Activated CD4-positive, alpha-beta T cell treated with anti-CD3 and anti-CD28 coated beads for 4 hours (primary cell): ENCODE measurements at regions not wholly inside any gene's neighbourhood (a gene's known extent, or its start where the extent isn't known, plus 50 kb on each side); places are given as distances from the start of the nearest gene placed in this dataset.
A peak's percentile ranks its signal among the peaks of the same experiment; 100 is the strongest.

Experiments
- DNase-seq, 2 donors: peaks; one replicate each; pipeline ENCODE4 v3.0.0-alpha.2; 2020

DNA sequence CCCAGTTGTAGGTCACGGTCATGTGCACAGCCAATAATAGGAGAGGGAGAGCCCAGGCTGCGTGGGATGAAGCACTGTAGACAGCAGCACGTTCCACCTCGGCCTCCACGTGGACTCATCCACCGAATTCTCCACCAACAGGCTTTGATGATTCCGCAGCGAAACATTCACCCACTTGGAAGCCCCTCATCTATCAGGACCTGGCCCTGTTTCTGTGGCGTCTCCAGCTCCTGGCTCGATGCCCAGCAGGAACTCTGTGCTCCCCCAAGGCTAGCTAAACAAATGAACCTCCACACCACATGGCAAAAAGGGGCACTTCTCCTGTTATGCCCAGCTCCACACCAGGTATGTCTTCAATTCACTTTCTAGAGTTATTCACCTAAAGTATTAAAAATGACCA, 237.9 kb upstream of the PDE10A start:
- no peak for DNase-seq

DNA sequence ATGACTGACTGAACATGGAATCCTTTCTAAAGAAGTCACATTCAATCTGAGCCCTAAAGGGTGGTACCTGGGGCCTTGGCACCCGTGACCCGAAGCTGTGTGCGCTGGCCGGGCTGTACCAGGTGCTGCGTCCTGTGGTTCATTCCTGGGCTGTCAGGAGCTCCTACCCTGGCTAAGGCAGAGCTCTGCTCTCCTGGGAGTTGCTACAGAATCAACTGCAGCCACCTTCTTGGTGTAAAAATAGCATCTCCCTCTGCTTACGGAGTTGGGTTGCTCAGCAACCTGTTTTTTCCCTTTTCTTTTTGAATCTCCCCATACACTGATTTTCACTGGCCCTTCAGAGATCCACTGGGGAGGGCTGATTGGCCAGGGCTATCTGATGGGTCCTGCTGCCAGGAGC, 236.6 kb upstream of the PDE10A start:
- DNase-seq = no peak

DNA sequence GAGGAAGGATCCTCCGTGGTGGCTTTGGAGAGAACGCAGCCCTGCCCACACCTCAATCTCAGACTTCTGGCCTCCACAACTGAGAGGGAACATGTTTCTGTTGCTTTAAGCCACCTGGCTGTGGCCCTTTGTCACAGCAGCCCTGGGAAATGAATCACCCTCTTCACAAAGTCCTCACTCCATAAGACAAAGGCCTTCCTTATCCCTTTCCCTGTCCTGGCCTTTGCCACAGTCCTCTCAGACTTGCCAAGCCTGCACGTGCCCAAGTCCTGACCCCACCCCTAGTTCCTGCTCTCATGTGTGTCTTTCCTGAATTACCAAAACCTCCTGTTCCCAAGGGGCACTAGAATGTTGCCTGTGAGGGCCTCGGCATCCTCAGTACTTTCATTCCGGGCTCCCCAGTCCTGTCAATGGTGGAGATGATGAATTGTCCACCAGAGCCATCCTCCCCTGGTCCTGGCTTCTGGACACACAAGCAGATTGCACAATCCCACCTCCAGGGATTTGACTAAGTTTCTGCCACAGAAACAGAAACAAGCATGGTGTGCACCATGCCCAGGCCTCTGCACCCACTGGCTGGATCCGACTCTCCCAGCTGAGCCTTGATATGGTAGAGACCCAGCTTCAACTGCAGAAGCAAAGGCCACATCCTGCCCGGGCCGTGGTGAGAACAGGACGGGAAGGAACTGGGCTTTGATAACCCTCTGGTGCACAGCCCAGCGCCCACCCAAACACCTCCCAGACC, 232.6 kb upstream of the PDE10A start:
- no peak for DNase-seq

DNA sequence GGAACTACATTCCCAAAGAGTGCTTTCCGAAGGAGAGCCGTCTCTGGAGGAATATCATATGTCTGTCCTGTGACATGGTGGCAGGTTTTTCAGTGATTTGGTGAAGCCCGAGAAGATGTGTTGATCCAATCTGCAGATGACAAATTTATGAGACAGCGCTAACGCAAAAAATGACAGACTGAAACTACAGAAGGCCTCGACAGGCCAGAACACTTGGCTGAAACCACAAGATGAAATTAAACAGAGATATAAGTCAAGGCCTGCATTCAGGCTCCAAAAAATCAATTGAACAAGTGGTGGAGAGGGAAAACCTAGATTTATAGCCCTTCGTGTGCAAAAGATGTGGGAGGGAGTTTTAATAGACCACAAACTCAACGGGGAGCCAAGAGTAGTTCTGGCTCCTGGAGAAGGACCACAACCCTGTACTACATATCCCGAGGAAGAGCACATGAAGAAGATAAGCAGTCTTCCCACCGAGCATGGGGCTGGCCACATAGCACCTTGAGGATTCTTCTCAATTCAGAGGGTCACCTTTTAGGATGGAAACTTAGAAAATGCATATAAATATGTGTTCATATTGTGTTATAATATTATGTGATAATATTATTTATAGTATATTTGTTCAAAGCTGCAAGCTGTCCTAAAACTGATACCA, 231.3 kb upstream of the PDE10A start:
- no peak for DNase-seq

DNA sequence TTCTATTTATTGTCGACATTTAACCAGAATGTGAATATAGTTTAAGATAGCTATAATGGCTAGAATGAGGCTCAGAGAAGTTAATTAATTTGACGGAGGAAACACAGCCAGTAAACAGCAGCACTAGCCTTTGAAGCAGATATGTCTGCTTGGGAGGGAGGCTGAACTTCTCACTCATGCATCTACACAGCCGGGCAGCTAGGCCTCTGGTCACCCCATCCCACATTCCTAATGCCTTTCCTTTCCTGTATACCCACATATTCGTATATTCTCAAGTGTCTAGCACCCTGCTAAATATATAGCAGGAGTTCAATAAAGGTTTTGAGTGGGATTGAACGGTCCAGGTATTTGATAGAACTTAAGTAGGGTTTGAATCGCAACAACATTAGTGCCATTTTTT, 230.4 kb upstream of the PDE10A start:
- no peak for DNase-seq

DNA sequence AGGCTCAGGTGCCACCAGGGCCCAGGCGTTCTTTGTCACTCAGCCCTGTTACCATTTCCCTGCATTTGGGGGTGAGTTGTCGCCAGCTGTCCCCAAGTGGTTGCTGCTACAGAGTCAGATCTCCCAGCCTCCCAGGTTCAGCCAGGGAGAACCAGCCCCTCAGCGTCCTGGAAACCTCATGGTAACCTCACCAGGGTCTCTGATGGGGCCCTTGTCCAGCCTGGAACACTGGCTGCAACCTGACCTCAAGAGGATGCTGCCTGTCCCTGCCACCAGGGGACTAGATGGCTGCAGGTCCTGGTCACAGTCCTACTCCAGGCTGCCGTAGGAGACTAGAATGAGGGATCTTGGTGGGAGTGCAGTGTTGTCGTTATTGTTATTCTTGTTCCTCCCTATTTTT, 228.3 kb upstream of the PDE10A start:
- DNase-seq = no peak

DNA sequence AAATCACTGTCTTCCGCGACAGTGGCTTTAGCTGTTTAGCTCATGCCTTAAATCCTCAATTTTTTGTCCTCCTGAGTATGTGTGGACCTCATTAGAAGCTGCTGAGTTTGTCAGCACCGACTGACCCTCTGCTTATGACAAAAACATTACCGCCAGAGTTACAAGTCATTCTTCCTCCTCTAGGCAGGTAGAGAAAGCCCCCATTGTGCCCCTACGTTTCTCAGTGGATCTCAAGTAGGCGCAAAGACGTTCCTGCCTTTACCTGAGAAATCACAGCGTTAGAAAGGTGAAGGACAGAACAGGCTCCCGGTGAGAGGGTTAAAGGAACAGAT, 227.3 kb upstream of the PDE10A start:
- DNase-seq = no peak

DNA sequence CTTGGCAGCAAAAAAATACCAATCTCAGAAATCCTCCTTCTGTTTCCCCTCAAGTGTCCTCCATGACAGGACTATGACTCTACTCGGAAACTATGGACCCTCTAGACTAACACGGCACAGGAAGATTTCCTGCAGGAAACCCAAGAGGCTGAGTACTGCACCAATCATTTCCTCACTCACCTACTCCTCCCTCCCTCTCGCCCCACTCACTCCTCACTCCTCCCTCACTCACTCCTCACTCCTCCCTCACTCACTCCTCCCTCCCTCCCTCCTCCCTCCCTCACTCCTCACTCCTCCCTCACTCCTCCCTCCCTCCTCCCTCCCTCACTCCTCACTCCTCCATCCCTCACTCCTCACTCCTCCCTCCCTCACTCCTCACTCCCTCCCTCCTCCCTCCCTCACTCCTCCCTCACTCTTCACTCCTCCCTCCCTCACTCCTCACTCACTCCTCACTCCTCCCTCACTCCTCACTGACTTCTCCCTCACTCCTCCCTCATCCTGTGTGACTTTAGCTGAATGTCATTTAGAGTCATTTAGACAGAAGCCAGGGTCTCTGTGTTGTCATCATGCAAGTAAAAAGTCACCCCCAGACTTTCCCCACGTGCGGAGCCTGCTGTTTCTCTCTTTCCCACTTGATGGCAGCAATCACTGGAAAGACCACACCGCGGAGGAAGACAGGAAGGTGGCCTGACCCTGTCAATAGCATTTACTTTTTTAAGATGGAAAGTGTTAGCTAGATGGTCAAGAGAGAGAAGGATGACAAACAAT, 226.8 kb upstream of the PDE10A start:
- DNase-seq = no peak

DNA sequence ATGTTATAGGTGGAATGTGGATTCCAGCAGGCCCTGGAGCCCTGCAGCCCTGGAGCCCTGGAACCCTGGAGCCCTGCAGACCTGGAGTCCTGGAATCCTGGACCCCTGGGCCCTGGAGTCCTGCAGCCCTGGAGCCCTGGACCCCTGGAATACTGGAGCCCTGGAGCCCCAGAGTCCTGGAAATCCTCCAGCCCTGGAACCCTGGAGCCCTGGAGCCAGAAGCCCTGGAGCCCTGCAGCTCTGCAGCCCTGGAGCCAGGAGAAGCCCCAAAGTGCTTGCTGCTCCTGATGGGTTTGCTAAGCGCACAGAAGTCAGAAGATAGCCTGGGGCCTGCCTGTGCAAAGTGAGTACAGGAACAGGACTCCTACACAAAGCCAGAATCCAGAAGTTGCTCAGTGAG, 223.1 kb upstream of the PDE10A start:
- DNase-seq = no peak

DNA sequence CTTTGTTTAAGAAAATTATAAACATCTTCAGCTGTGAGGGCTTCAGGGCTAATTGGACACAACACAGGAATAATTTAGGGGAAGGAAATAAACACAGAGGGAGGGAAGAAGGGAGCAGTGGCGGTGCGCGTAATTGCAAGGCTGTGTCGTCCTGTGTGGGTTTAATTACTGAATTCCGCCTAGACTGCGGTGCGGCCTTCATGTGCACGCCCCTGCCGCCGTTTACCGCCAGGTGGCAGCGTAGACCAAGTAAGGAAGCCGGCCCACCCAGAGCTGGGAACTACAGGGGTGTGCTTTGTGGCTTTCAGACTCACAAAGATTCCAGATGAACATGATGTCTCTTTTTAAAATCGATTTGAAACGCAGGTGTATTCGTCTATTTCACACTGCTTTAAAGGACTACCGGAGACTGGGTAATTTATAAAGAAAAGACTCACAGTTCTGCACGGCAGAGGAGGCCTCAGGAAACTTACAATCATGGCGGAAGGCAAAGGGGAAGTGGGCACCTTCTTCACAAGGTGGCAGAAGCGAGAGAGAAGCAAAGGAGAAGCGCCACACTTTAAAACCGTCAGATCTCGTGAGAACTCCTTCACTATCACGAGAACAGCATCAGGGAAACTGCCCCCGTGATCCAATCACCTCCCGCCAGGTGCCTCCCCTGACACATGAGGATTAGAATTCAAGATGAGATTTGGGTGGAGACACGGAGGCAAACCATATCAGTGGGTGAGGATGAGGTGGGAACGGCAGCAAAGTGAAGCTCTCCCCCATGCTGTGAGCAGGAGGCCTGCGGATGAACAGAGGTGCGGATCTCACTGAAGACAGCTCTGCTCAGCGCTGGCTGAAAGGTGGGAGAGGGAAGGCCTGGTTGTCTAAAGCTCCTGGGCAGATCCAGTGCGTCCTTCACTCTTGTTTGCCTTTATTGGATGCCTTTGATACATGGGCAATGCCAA, 222.0 kb upstream of the PDE10A start:
- peak; percentile 31 to 46 for DNase-seq

DNA sequence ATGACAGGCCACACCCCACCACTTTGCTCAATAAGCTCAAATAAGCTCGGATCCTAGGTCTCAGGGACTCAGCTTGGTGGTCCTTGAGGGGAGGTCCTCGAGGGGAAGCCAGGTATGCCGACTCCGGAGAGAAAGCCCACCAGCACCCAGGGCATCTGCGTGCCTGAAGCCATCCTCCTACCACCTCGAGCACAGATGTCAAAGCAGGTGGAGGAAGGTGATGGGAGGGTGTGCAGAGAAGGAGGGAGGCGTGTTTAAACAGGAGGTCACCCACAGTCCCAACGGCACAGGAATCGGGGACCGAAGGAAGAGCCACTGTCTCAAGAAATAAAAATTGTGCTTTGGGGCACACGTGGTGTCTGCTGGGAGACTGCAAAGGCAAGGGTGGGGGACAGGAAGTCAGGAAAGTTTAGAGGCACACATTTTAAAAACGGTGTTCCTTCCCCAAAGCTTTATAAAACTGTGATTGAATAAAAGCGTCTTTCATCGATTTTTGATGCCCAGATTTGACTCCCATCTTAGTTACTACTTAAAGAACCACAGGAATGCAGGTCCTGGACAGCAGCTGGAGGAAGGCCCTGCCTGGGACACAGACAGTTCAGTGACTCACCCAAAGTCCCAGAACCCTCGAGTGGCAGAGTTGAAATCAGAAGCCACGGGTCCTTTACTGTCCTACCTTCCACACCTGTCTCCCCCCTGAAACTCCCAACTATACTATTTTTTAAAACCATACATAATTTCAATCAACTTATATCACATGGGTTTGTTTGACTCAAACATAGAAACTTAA, 221.0 kb upstream of the PDE10A start:
- DNase-seq = no peak

DNA sequence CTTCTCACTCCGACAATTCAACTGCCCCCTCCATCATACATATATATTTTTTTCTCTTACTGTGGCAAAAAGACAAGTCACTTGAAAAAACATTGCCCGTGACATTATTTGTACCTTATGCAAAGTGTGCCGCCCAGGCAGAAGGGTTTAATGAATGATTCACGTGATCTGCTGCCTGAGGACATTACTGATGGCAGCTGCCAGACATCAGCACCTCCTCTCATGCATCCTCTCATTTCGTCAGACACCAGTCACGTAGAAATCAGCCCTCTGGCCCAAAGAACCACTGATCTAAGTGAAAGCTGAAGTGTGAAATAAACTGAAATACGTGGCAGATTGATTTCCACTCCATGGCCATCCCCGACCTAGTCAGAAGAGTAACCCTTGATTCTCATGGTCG, 218.8 kb upstream of the PDE10A start:
- DNase-seq = no peak

DNA sequence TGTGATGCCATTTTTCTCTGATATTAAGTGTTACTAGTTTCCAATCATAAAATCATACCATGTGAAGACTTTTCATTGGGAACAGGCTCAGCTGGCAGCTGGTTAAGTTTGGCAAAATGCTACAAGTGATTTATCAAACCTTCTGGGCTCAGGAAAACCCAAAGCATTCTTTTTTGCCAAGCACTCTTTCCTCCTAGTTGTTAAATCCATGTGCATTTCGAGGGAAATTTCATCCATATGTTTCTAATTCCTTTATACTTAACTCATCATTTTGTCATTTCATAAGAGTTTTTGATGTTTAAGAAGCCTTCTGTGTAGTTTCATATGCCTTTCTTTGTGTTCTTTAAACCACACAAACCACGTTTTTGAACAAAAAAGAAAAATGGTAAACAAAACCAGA, 217.6 kb upstream of the PDE10A start:
- DNase-seq = no peak

DNA sequence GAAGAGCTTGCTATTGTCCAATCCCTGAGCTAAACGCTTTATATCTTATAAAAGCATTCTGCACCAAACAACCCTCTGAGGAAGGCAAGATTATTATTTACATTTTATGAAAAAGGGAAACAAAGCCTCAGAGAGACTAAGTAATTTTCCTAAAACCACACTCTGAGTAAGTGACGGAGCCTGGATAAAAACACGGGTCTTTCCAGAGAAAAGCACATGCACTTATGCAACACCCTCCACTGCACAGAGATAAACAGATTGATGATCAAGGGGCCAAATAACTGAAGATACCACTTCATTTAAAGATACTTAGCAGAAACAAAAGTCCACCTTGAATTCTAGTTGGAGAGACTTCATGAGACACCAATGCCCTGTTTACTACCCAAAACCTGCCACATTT, 214.7 kb upstream of the PDE10A start:
- no peak for DNase-seq

DNA sequence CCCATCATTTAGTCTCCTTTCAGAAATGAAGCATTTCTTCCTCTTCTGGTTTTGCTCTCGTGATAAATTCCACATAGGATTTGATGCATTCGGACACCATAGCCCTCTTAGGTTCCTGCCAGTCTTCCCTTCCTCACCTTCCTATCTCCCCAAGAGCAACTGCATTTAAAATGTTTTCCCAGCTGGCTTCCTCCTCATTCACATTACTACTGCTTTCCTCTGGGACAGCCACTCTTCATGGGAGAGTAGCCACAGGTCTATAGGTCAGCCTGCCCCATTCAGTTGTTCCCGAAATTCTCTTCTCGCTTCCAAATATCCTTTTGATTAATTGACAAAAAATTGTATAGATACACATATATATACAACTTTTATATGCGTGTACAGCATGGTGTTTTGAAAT, 214.2 kb upstream of the PDE10A start:
- DNase-seq = no peak

DNA sequence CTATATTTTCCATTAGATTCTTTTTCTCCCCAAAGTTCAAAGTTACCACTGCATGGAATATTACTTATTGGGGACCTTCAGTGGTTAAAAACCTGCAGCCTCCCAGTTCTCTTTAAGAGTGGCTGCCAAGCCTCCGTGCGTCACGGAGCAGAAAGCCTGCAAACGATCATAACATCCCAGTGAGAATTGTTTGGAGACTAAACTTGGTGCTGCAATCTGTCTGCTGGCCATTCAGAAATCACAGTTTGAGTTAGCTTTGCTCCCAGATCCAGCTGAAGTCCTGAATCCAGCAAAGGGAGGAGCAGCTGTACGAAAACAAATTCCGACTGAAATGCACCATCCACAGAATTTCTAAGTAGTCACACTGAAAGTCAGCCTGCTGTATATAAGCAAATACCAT, 213.5 kb upstream of the PDE10A start:
- no peak for DNase-seq

DNA sequence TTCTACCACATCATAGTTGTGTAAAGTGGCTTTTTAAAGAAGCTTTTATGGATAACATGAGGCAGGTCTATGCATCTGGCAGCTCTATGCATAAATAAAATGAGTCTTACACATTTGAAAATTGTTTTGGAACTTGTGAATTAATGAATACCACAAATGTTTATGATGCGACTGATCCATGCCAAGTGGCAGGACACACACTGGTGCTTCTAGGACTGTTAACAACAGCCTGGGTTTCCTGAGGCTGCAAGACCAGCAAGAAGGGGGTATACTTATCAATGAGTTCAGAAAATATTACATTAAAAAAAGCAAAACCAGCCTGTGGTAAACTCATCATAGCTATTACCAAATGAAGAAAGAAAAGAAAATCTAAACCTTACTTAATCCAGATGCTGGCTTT, 212.9 kb upstream of the PDE10A start:
- DNase-seq = no peak

DNA sequence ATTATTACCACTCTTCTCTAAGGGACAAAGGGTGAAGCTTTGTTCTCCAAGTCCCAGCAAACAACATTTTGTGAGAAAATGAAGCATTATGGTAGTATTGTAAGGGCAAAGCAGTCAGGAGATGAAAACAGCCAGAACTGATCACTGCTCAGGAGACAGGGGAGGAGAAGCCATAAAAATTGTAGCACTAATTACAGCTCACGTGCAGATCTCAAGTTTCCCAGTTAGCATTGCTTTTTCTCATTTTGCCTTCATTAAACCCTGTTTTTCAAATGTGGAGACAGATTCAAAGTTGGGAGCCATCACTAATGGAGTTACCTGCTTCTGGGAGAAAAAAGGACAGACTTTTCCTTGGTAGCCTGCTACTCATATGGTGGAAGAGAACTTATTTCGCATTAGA, 210.9 kb upstream of the PDE10A start:
- DNase-seq = no peak

DNA sequence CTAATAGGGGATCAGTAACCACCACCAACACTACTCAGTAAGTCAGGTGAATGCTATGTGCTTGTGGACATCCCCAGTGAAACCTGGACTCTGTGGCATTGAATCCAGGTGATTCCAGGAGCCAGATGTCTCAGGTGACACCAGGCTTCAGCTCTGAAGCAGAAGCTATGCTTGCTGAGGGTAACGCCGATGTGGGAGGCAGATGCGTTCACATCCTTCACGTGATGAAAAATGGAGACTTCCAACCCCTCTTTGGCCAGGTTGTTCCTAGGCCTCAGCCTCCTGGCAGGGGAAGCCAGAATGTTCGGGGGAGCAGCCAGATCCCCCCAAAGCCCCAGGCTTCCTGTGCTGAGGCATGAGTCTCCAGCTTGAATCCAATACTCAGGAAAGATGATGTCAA, 209.8 kb upstream of the PDE10A start:
- DNase-seq = no peak

DNA sequence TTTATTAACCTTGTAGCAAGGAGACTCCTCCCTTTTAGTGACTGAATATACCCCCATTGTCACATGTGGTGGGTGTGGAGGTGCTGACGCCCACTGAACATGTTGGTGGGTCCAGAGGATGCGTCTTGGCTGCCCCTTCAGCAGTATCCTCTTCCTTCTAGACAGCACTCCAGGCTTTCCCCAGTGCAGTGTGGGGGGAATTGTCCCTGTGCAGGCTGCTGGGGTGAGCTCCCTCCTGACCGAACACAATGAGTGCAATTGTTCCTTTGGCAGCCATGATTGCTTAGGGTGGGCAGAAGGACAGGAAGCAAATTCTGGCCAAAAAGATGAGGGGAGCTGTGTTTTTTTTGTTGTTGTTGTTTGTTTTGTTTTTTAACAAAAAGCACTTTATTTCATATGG, 209.3 kb upstream of the PDE10A start:
- no peak for DNase-seq

DNA sequence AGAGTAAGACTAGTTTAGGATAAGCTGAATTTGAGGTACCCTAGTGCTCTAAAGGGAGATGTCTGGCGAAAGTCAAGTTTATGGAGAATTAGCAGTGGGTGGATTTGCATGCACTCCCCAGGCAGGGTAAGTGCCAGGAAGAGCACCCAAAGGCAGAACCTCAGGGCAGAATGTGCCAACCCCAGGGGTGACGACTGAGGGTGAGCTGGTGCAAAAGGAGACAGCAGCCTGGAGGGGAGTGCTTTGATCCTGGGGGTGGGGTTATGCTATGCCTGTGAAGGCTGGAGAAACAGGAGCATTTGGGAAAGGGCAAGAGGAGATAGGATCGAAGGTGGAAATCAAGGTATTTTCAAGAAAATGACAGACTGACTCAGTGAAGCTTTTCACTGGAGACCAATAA, 208.5 kb upstream of the PDE10A start:
- DNase-seq = no peak

DNA sequence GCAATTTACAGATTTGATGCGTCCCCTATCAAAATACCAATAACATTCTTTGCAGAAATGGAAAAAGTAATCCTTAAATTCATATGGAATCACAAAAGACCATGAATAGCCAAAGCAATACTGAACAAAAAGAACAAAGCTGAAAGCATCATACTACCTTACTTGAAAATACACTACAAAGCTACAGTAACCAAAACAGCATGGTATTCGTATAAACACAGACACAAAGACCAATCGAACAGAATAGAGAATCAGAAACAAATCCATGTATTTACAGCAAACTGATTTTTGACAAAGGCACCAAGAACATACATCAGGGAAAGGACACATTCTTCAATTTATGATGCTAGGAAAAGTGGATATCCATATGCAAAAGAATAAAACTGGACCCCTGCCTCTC, 206.5 kb upstream of the PDE10A start:
- no peak for DNase-seq
